ENCODE measurements at regions not wholly inside any gene's neighbourhood (a gene's known extent, or its start where the extent isn't known, plus 50 kb on each side); places are given as distances from the start of the nearest gene placed in this dataset.

- no peak overlapping the region for H3K4me3 ChIP-seq
- TF ChIP-seq CTCF (IDR thresholded peaks at IDR 0.05) (no peak), POLR2A (IDR thresholded peaks at IDR 0.05) (no peak)
- no peak overlapping the region for H3K27ac ChIP-seq
- H3K27me3 ChIP-seq = no peaks in the 10 kb centered on the region
- WGBS, 4 donors = 85 to 95% (median 92%) methylated on average over 5 of the region's 5 CpGs
- DNase-seq = peak in 1 of 7 donors; percentile 17
- no peaks in the 10 kb centered on the region for H3K36me3 ChIP-seq (replicated peaks in 1 of 2)
- H3K9me3 ChIP-seq (replicated peaks in 1 of 3) = no peaks in the 10 kb centered on the region
- peaks cover 0 to 26% of the 10 kb centered on the region in 2 donors for H3K4me1 ChIP-seq (replicated peaks in 1 of 2)
- intact Hi-C loops (cut with DNase I) = no loop called here
Observed at GRCh38 chr10:78405231-78405630, 371.6 kb downstream of the RPS24 start.

GRCh38 chr10:78405736-78406135 lies 372.1 kb downstream of the RPS24 start:
- Histone ChIP-seq H3K9me3 (replicated peaks in 1 of 3) (no peaks in the 10 kb centered on the region), H3K36me3 (replicated peaks in 1 of 2) (no peaks in the 10 kb centered on the region), H3K27me3 (no peaks in the 10 kb centered on the region), H3K4me3 (no peak overlapping the region), H3K4me1 (replicated peaks in 1 of 2) (peaks cover 0 to 26% of the 10 kb centered on the region in 2 donors), H3K27ac (no peak overlapping the region)
- 87 to 100% (median 92%) methylated on average over 1 to 6 of the region's 6 CpGs for WGBS, 4 donors
- intact Hi-C loops (cut with DNase I) = no loop called here
- TF ChIP-seq CTCF (IDR thresholded peaks at IDR 0.05) = no peak
- no peak for TF ChIP-seq POLR2A (IDR thresholded peaks at IDR 0.05)
- peak in 1 of 7 donors; percentile 36 for DNase-seq

GRCh38 chr10:78406648-78407008 lies 373.0 kb downstream of the RPS24 start:
- Histone ChIP-seq H3K27me3 (no peaks in the 10 kb centered on the region), H3K4me1 (replicated peaks in 1 of 2) (peaks cover 0 to 26% of the 10 kb centered on the region in 2 donors), H3K9me3 (replicated peaks in 1 of 3) (no peaks in the 10 kb centered on the region), H3K4me3 (peak overlapping the region in 1 of 4 donors; percentile 7), H3K27ac (peak overlapping the region in 1 of 5 donors; percentile 17), H3K36me3 (replicated peaks in 1 of 2) (no peaks in the 10 kb centered on the region)
- 18 to 31% (median 27%) methylated on average over 6 to 10 of the region's 10 CpGs for WGBS, 4 donors
- no peak for DNase-seq
- TF ChIP-seq POLR2A (IDR thresholded peaks at IDR 0.05) (no peak), CTCF (IDR thresholded peaks at IDR 0.05) (no peak)
- intact Hi-C loops (cut with DNase I) = no loop called here

- intact Hi-C loops (cut with DNase I) = no loop called here
- Histone ChIP-seq H3K36me3 (replicated peaks in 1 of 2) (no peaks in the 10 kb centered on the region), H3K4me1 (replicated peaks in 1 of 2) (peaks cover 0 to 26% of the 10 kb centered on the region in 2 donors), H3K4me3 (peak overlapping the region in 1 of 4 donors; percentile 7), H3K27ac (peak overlapping the region in 1 of 5 donors; percentile 64), H3K27me3 (no peaks in the 10 kb centered on the region), H3K9me3 (replicated peaks in 1 of 3) (no peaks in the 10 kb centered on the region)
- DNase-seq = peak; percentile 58 to 98 (median 87)
- TF ChIP-seq POLR2A (IDR thresholded peaks at IDR 0.05) (no peak), CTCF (IDR thresholded peaks at IDR 0.05) (no peak)
- 11 to 21% (median 16%) methylated on average over 12 to 20 of the region's 20 CpGs for WGBS, 4 donors
Observed at GRCh38 chr10:78407009-78407711, 373.5 kb downstream of the RPS24 start.
